ENCODE measurements at regions not wholly inside any gene's neighbourhood (a gene's known extent, or its start where the extent isn't known, plus 50 kb on each side); places are given as distances from the start of the nearest gene placed in this dataset.
"Not testable (repeated sequence)": the region's sequence is repeated elsewhere in the genome, so short reads cannot be mapped to it uniquely, and the experiment has no call there.

- no peak for TF ChIP-seq ZNF274 (IDR thresholded peaks at IDR 0.05; ENCODE audit: low read depth, low read length)
- no peak overlapping the region for H3K4me3 ChIP-seq (ENCODE audit: low read length)
Observed at GRCh38 chr12:45490232-45490881, 239.1 kb upstream of the ARID2 start.

GRCh38 chr12:45494279-45494678 lies 235.2 kb upstream of the ARID2 start:
- H3K4me3 ChIP-seq (ENCODE audit: low read length): no peak overlapping the region
- TF ChIP-seq ZNF274 (IDR thresholded peaks at IDR 0.05; ENCODE audit: low read depth, low read length): no peak

GRCh38 chr12:45498645-45499044 lies 230.9 kb upstream of the ARID2 start:
- H3K4me3 ChIP-seq (ENCODE audit: low read length): no peak overlapping the region
- no peak for TF ChIP-seq ZNF274 (IDR thresholded peaks at IDR 0.05; ENCODE audit: low read depth, low read length)

- H3K4me3 ChIP-seq (ENCODE audit: low read length): no peak overlapping the region
- TF ChIP-seq ZNF274 (IDR thresholded peaks at IDR 0.05; ENCODE audit: low read depth, low read length): no peak
Observed at GRCh38 chr12:45502481-45503128, 226.9 kb upstream of the ARID2 start.

GRCh38 chr12:45503899-45504298 lies 225.6 kb upstream of the ARID2 start:
- TF ChIP-seq ZNF274 (IDR thresholded peaks at IDR 0.05; ENCODE audit: low read depth, low read length): no peak
- no peak overlapping the region for H3K4me3 ChIP-seq (ENCODE audit: low read length)

GRCh38 chr12:45504316-45505010 lies 225.0 kb upstream of the ARID2 start:
- TF ChIP-seq ZNF274 (IDR thresholded peaks at IDR 0.05; ENCODE audit: low read depth, low read length): no peak
- no peak overlapping the region for H3K4me3 ChIP-seq (ENCODE audit: low read length)

GRCh38 chr12:45509187-45509586 lies 220.3 kb upstream of the ARID2 start:
- H3K4me3 ChIP-seq (ENCODE audit: low read length): no peak overlapping the region
- no peak for TF ChIP-seq ZNF274 (IDR thresholded peaks at IDR 0.05; ENCODE audit: low read depth, low read length)

GRCh38 chr12:45509621-45510020 lies 219.9 kb upstream of the ARID2 start:
- no peak for TF ChIP-seq ZNF274 (IDR thresholded peaks at IDR 0.05; ENCODE audit: low read depth, low read length)
- H3K4me3 ChIP-seq (ENCODE audit: low read length): no peak overlapping the region

- H3K4me3 ChIP-seq (ENCODE audit: low read length): no peak overlapping the region
- no peak for TF ChIP-seq ZNF274 (IDR thresholded peaks at IDR 0.05; ENCODE audit: low read depth, low read length)
Observed at GRCh38 chr12:45517381-45517780, 212.1 kb upstream of the ARID2 start.

- no peak overlapping the region for H3K4me3 ChIP-seq (ENCODE audit: low read length)
Observed at GRCh38 chr12:45518291-45519235, 210.9 kb upstream of the ARID2 start.

GRCh38 chr12:45522227-45522626 lies 207.3 kb upstream of the ARID2 start:
- TF ChIP-seq ZNF274 (IDR thresholded peaks at IDR 0.05; ENCODE audit: low read depth, low read length): no peak
- H3K4me3 ChIP-seq (ENCODE audit: low read length): no peak overlapping the region

More at GRCh38 chr12:45518291-45519235, 210.9 kb upstream of the ARID2 start:
- TF ChIP-seq ZNF274 (IDR thresholded peaks at IDR 0.05; ENCODE audit: low read depth, low read length): no peak

- not testable (repeated sequence) for H3K4me3 ChIP-seq (ENCODE audit: low read length)
Observed at GRCh38 chr12:45526823-45527222, 202.7 kb upstream of the ARID2 start.

GRCh38 chr12:45532113-45532512 lies 197.4 kb upstream of the ARID2 start:
- no peak overlapping the region for H3K4me3 ChIP-seq (ENCODE audit: low read length)
- TF ChIP-seq ZNF274 (IDR thresholded peaks at IDR 0.05; ENCODE audit: low read depth, low read length): no peak

- no peak for TF ChIP-seq ZNF274 (IDR thresholded peaks at IDR 0.05; ENCODE audit: low read depth, low read length)
- no peak overlapping the region for H3K4me3 ChIP-seq (ENCODE audit: low read length)
Observed at GRCh38 chr12:45535610-45536180, 193.8 kb upstream of the ARID2 start.

Data from GM08714 (cell line).